ENCODE measurements at regions not wholly inside any gene's neighbourhood (a gene's known extent, or its start where the extent isn't known, plus 50 kb on each side); places are given as distances from the start of the nearest gene placed in this dataset.
"Not testable (repeated sequence)": the region's sequence is repeated elsewhere in the genome, so short reads cannot be mapped to it uniquely, and the experiment has no call there.

GRCh38 chr15:96183867-96184266, 146.6 kb upstream of the NR2F2 start:
- no peak for DNase-seq

GRCh38 chr15:96184297-96184696, 146.2 kb upstream of the NR2F2 start:
- no peak for DNase-seq

- no peak for DNase-seq
These were observed 144.4 kb upstream of the NR2F2 start for GRCh38 chr15:96186105-96186504.

GRCh38 chr15:96187341-96188305, 142.9 kb upstream of the NR2F2 start:
- DNase-seq = no peak

- DNase-seq = no peak
These were observed 132.8 kb upstream of the NR2F2 start for GRCh38 chr15:96197721-96198120.

- DNase-seq = no peak
These were observed 131.4 kb upstream of the NR2F2 start for GRCh38 chr15:96199111-96199510.

GRCh38 chr15:96200357-96200967, 130.0 kb upstream of the NR2F2 start:
- no peak for DNase-seq

- DNase-seq = no peak
These were observed 128.8 kb upstream of the NR2F2 start for GRCh38 chr15:96201696-96202095.

- not testable (repeated sequence) for DNase-seq
These were observed 124.9 kb upstream of the NR2F2 start for GRCh38 chr15:96205588-96205987.

GRCh38 chr15:96207377-96208006, 123.0 kb upstream of the NR2F2 start:
- DNase-seq = no peak

- DNase-seq = no peak
These were observed 121.2 kb upstream of the NR2F2 start for GRCh38 chr15:96209285-96209735.

GRCh38 chr15:96213045-96213444, 117.5 kb upstream of the NR2F2 start:
- no peak for DNase-seq

GRCh38 chr15:96213896-96214295, 116.6 kb upstream of the NR2F2 start:
- DNase-seq = no peak

- DNase-seq = not testable (repeated sequence)
These were observed 114.0 kb upstream of the NR2F2 start for GRCh38 chr15:96216481-96216880.

- DNase-seq = no peak
These were observed 112.5 kb upstream of the NR2F2 start for GRCh38 chr15:96217983-96218382.

- DNase-seq = no peak
These were observed 111.7 kb upstream of the NR2F2 start for GRCh38 chr15:96218623-96219455.

GRCh38 chr15:96219681-96220080, 110.8 kb upstream of the NR2F2 start:
- no peak for DNase-seq

GRCh38 chr15:96220657-96221056, 109.8 kb upstream of the NR2F2 start:
- DNase-seq = no peak

GRCh38 chr15:96222981-96223380, 107.5 kb upstream of the NR2F2 start:
- DNase-seq = no peak

- no peak for DNase-seq
These were observed 106.6 kb upstream of the NR2F2 start for GRCh38 chr15:96223939-96224338.

- DNase-seq = no peak
These were observed 104.7 kb upstream of the NR2F2 start for GRCh38 chr15:96225642-96226259.

GRCh38 chr15:96230526-96231181, 99.8 kb upstream of the NR2F2 start:
- DNase-seq = no peak

Data from NCI-H2081 treated with DMSO at 0.1 percent for 48 hours (cell line).